Inferior parietal cortex (tissue), 1 donor: ENCODE measurements at regions not wholly inside any gene's neighbourhood (a gene's known extent, or its start where the extent isn't known, plus 50 kb on each side); places are given as distances from the start of the nearest gene placed in this dataset.

Experiments used
- DNase-seq: peaks from one replicate; pipeline ENCODE4 v3.0.0-alpha.2; 2016; ENCODE audit errors: extremely low spot score

DNA sequence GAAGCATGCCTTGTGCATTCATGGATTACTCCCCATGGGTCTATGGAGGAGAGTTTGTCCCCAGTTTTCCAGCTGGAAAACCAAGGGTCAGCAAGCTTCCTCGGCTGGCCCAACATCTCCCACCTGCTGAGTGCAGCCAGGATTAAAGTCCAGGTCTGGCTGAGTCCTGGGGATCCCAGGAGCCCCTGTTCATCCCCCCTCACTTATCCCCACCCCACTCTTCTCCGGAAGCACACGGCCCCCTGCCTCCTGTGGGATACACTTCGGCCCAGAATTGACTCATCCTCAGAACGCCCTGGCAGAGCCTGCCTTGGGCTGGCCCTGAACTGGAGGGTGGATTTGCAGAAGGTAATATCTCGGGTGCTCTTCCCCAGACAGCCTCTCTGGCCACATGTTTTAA is 276.1 kb downstream of the NPHP4 start:
- DNase-seq: no peak

DNA sequence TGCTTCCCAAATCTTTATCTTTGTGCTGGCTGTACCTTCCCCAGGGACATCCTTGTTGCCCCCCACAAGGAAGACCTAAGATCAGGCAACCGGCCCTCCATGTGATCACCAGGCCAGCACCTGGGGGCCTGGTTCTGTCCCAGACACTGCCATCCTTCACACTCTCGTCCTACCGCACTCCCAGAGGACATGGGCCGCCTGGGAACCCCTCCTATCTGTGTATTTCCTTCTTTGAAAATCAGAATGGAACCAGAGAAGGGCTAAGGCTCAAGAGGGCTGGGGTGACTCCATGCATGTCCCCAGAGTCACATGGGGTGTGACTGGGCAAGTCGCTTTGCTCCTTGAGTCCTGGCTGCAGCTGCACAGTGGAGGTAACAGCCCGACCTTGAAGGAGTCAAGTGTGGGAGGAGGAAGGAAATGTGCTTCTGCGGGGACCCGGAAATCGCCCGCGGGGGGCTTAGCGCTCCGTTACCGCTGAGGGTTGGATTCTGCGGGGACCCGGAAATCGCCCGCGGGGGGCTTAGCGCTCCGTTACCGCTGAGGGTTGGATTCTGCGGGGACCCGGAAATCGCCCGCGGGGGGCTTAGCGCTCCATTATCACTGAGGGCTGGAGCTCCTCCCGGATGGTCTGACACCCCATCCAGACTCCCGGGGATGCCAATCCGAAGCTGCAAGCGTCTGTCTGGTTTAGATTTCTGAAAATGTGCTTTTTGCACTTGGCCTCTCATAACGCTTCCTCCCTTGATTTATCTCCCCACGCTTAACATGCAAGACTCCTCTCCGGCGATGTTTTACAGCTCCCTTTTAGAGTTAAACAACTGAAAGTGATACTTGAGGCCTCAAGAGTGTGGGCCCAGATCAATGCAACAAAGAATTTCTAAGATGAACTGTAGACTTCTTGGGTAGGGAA is 278.9 kb downstream of the NPHP4 start:
- DNase-seq: no peak

DNA sequence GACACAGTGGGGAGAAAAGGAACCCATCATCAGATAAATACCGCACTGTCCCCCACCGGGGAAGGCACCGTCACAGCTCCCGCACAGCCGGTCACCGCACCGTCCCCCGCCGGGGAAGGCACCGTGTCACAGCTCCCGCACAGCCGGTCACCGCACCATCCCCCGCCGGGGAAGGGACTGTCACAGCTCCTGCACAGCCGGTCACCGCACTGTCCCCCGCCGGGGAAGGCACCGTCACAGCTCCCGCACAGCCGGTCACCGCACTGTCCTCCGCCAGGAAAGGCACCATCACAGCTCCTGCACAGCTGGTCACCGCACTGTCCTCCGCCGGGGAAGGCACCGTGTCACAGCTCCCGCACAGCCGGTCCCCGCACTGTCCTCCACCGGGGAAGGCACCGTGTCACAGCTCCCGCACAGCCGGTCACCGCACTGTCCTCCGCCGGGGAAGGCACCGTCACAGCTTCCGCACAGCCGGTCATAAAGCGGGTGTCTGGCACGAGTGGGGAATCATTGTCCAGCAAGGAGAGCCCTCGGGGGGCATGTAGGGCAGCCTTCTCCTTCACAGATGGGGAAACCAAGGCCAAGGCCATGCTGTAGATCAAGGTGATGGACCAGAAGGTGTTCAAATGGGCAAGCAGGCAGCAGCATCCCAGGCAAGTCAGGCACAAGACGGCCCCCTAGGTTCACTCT is 280.1 kb downstream of the NPHP4 start:
- no peak for DNase-seq

DNA sequence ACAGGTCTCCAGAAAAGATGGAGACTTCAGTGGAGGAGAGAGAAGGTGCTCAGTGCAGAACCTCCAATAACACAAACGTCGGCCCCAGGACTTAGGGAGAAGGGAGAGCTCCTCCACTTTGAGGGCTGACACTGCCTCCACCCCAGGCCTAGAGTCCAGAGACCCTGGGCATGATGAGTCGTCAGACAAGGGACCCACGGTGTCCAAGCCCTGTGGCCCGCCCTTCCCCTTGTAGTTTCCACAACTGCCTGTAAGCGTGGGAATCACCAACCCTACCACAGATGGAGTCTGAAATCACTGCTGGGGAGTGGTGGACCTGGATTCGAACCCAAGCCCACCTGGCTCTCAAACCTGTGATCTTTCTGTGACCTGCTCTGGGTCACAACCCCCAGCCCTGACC is 281.1 kb downstream of the NPHP4 start:
- no peak for DNase-seq

DNA sequence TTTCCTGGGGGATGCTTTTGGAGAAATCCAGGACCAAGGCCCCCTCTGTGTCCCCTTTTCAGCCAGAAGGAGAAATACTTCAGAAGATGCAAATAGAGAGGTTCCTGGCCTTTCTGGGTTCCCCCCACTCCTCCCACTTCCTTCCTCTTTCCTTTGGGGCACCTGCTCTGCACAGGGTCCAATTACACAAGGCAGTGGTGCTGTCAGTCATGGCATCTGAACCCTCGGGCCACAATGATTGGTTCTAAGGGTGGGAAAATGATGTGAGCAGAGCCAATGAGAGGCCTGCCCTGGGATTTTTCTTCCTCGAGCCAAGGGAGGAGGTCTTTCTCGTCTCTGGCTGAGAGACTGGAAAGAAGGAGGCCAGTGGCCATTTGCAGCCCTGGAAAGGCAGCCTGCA is 282.2 kb downstream of the NPHP4 start:
- DNase-seq: no peak

DNA sequence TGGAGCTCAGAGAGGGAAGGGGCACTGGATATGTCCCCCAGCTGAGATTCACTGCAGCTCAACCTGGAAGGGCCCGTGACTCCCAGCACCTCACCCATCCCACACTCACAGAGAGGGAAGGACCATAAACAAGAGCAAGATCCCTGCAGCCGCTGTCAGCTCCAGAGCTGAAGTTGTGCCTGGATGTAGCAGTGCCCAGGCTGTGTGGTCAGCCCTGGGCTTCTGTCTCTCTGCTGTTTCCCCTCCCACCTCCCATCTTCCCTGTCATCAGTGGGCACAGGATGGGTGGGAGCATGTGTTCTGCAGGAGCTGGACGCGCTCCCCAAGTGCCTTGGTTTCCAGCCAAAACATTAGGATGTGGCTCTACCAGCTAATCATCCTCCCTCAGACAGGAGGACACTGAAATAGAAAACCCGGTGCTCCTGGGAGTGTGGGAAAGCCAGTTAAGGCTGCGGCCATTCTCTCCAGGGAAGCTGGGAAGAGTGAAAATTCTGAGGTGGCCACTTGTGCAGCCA is 282.7 kb downstream of the NPHP4 start:
- DNase-seq: no peak

DNA sequence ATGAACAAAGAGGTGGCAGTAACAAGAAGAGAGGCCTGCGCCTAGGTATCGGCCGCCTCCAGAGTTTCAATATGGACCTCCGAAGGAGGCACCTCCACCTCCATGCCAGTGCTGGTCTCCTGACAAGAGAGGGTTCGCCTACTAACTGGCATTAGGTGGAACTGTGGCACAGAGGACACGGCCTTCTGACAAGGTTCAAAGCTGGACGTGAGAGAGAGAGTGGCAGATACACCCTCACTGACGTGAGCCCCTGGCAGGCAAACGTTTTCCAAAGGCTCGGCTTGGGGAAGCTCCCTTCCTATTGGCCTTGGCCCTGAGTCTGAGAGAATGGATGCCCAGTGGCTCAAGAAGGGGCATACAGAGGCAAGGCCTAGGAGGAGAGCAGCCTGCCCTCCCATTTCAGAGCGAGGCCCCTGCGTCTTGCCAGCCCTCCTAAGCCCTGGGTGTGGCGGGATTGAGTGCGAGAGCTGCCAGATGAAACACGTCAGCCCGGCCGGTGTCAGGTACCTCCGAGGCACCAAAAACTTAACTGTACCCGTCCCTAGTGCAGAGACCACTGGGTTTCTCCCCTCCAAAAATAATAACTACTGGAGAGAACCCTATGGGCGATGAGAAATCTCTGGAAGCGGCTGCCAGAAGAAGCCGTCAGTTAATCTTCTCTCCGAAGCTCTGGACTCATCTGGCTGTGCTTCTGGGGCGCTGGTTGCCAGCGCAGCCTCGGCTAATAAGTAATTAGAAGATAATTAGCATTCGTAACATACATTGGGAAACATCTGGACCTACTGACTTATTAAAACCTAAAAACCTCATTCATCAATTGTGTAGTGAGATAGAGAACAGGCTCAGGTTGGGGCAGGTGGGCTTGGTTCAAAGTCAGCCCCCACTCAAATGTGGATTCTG is 283.6 kb downstream of the NPHP4 start:
- DNase-seq: no peak

DNA sequence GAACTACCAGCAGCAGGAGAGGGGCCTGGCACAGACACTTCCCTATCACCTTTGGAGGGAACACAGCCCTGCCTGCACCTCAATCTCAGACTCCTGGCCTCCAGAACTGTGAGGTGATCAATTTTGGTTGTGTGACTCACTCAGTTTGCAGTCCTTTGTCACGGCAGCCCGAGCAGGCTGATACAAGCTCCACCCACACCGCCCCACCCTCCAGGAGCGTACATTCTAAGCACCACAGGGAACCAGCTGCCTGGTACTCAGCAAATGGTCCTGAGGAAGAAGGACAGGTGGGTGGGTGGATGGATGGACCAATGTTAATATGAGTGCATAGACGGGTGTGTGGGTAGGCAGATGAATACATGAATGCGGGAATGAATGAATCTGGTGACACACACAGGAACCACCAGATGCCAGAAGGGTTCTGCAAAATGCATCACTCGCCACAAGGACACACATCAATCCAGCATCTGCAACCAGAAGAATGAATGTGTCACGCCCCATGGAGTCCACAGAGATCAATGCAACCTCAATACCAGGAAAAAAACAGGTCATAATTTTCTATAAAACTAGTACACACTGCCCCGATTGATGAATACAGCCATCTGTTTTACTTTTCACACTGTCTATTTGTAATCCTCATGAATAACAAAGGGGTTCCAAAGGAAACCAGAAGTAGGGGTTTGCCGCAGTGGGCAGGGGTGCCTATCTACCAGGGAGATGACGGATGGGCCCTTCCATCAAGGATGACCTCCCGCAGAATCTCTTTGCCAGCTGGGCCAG is 284.5 kb downstream of the NPHP4 start:
- no peak for DNase-seq

DNA sequence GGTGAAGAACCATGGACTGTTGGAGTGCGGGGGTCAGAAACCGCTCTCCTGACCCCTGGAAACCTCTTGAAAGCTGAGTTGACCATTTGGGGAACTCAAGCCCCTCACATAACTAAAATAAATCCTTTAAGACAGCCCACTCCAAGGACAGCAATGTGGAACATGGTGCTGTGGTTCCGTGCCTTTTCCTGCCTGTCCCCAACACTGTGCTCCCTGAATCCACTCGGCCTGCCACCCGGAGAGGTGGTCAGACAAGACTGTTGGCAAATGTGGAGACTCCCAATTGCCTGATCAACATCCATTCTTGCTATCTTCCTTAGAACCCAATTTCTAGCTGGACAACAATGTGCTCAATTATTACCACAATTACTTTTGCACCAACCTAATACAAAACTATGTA is 286.0 kb downstream of the NPHP4 start:
- DNase-seq: no peak

DNA sequence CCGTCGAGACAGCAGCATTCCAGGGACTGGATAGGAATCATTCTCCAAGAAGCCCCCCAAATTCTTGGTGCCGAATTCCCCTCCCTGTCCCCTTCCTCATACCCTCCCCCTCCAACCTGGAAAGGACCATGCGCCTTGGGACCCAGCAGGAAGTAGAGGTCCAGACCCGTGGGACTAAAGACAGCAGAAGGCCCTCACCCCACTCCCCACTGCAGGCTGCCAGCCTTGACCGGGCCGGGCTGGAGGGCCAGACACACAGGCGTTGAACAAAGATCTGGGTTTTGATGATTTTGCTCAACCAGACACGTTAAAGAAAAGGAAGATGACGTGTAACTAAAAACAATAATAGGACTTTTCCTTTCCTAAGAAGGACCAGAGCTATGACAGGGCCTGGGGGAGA is 286.5 kb downstream of the NPHP4 start:
- DNase-seq: no peak

DNA sequence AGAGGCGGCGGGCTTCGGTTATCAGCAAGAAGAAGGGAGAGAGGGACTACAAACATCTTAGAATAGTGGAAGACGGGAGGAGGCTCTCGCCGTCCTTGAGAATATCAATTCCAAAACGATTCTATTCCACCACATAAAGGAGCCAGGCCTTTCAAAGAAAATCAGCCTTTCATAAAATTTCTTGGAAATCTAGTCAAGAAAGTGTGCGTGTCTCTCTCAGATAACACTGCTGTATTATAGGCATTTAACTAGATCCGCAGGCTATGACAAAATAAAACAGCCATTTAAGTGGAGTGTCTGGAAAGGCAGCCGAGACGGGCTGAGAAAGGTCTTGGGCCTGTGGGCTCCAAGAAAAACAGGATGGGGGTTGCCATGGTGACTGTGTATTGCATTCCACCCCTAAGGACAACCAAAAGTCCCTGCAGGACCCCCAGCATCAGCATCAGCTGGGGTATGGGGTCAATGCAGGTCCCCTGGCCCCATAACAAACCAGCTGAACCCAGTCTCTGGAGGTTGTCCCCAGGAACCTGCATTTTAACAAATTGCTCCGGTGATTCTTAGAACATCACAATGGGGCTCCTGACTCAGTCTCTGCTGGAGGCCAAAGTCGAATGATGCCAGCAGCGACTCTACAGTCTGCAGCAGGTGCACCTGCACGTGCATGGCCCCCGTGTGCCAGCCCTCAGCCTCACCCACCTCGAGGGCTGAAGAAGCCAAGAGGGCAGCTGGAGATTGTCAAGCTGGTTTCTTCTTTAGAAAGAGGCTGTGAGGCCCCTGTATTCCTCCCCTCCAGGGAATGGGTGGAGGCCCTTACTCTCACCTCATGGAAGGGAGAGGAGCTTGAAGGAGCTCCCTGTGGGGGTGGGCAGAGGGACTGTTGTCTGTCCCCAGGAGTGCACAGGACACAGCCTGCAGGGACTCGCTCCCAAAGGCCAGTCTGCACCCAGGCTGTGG is 287.4 kb downstream of the NPHP4 start:
- no peak for DNase-seq

DNA sequence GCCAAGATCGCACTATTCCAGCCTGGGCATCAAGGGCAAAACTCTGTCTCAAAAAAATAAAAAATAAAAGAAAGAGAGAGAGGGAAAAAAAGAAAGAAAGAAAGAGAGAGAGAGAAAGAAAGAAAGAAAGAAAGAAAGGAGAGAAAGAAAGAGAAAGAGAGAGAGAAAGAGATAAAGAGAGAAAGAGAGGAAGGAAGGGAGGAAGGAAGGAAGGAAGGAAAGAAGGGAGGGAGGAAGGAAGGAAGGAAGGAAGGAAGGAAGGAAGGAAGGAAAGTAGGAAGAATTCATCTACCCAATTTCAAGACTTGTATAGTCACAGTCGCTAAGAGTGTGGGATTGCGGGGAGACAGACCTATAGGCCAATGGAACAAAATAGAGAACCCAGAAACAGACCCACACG is 290.6 kb downstream of the NPHP4 start:
- no peak for DNase-seq

DNA sequence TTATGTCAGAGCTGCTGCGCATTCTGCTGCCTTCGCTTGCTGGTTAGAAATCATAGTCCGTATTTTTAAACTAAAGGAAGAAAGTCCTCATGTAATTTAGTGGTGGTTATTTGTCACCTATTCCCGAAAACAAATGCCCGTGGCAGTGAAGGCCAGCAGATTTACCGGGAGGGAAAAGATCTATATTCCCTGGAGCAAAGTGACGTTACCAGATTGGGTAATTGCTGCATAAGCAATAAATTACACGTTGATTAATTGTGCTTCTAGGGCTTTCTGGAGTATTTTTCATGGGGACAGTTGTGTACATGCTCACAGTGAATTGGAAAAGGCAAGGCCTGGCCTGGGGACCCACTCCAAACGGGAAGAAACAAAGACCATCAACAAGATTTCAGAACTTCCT is 298.7 kb downstream of the NPHP4 start:
- DNase-seq: no peak

DNA sequence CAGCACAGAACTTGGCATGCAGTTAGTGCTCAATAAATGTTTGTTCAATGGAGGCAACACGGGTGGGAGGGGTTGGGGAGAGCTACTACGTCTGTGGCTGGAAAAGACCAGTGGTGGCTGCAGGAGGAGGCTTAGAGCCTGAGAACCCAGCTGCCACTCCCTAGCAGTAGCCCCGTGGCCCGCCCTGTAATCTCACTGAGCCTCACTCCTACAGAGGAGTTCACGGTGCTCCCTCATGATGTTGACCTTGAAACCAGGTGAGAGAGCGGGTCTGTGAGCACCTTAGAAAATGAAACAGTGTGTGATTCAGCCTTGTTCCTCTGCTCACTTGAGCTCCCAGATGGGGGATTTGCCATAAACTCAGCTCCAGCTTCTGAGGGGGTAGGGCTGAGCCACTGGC is 299.6 kb downstream of the NPHP4 start:
- DNase-seq: no peak

DNA sequence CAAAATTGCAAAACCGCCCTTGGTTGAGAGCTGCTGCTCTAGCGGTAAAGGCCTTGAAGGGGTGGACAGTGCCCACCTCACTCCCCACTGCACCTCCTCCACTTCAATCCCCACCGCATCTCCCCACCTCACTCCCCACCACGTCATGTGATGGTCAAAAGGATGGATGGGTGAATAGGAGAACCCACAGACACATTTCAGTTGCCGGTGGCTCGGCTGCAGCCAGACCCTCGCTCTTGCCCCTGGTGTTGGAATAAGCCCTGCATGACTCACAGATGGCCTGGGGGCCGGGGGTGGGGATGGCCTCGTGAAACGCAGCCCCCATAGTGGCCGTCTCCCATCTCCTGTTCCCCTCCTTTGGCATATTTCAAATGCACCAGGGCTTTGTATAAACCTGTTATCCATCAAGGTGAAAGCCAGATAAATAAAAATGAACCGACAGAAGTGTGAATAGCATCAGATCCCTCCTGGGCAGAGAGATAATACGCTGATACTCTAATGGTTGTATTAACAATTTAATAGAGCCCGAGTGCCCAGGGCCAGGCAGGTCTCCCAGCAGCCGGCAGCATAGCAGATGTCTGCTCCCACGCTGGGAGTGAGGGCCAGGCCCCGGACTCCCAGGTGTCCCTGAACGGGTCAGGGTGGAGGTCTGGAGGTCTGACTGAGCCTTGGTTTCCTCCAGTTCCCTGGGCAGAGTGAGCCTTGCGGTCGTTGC is 300.3 kb downstream of the NPHP4 start:
- no peak for DNase-seq

DNA sequence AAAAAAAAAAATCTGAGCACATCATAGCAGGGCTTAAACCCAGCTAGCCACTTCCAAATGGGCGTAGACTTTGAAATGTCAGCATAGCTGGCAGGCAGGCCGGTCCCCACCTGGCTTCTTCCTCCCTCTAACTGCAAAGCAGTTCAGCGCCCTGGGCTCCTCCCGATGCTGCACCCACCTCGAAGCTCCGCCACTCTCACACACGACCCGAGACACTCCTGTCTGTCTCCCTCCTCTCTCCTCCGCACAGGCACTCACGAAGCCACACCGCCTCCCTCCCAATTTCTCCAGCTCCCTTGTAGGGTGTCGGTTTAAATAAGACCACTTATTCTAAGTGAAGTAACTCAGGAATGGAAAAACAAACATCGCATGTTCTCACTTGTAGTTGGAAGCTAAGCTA is 301.3 kb downstream of the NPHP4 start:
- no peak for DNase-seq

DNA sequence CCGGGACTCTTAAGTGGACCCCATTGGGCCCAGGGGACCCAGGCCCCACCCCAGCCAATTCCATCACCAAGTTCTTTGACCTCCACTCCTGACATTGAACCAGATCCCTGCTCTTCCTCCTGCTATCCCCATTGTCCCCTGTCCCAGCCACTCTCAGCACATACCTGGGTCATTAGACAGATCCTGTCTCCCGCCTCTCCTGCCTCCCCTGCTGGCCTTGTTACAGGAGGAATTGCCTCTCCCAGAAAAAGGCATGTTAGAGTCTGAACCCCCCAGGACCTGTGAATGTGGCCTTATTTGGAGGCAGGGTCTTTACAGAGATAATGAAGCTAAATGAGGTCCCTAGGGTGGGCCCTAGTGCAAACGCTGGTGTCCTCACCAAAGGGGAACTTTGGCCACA is 301.9 kb downstream of the NPHP4 start:
- DNase-seq: no peak

DNA sequence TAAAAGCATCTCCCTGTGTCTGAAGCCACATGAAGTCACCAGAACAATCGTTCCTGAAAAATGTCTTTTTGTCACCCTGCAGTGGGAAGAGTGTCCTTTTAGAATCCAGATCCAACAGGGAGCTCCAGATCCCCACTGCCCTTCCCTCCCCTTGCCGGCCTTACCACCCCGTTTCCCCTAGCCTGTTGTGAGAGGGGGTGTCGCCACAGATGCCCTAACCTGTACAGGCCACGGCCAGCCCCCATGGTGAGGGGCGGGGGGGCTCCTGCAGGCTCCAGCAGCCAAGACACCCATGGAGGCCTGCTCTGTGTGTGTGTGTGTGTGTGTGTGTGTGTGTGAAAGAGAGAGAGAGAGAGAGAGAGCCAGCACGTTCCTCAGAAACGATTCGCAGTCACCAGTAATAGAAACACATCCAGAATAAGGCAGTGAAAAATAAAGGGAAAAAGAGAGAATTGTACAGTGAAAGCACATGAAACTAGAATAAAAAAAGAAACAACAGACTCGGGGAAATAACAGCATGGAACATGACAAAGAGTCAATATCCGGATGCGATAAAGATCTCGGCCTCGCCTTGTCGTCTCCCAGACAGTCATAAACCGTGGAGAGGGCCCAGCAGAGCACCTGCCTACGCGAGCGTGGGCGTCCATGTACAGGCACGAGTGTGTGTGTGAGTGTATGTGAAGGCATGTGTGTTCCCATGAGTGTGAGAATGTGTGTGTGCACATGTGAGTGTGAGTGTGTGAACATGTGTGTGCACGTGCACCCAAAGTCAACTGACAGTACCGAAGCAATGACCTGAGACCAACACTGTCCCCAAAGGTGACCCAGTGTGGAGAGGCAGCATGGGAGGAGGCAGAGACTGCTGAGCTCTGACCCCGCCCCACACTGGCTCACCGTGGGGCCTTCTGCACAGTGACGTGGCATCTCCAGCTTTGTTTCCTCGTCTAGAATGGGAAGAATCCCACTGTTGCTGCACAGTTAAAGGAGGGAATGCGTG is 303.8 kb downstream of the NPHP4 start:
- DNase-seq: no peak
